GM21515 (cell line): ENCODE measurements at regions not wholly inside any gene's neighbourhood (a gene's known extent, or its start where the extent isn't known, plus 50 kb on each side); places are given as distances from the start of the nearest gene placed in this dataset.
"Not testable (repeated sequence)": the region's sequence is repeated elsewhere in the genome, so short reads cannot be mapped to it uniquely, and the experiment has no call there.

Experiments used
- ATAC-seq: cut with Tn5 transposase; IDR thresholded peaks from one replicate; pipeline ENCODE4 v1.9.1; 2021; ENCODE audit not compliant: unreplicated experiment

- no peak for ATAC-seq
Measured at GRCh38 chr16:17988839-17989238, 347.7 kb downstream of the NPIPA8 start.

GRCh38 chr16:17986991-17987390 lies 349.5 kb downstream of the NPIPA8 start:
- no peak for ATAC-seq

GRCh38 chr16:17984810-17985209 lies 351.7 kb downstream of the NPIPA8 start:
- no peak for ATAC-seq

- no peak for ATAC-seq
Measured at GRCh38 chr16:17983847-17984639, 352.5 kb downstream of the NPIPA8 start.

DNA sequence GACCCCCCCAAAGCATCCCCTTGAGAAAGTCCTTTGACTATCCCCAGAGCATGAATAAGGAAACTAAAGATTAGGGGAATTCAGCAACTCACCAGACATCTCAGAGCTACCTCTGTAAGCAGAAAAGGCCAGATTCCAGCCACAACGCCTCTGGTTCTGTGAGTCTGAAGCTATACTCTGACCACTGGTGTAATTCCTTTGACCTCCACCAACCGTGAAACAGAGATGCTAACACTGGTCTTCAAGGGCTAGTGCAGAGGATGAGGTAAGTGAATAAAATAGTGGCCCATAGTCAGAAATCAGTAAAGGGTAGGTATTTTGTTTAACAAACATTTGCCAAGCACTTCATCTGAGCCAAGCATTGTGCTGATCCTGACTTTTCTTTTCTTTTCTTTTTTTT lies 353.4 kb downstream of the NPIPA8 start:
- ATAC-seq: no peak

- no peak for ATAC-seq
Measured at GRCh38 chr16:17977260-17977659, 359.3 kb downstream of the NPIPA8 start.

DNA sequence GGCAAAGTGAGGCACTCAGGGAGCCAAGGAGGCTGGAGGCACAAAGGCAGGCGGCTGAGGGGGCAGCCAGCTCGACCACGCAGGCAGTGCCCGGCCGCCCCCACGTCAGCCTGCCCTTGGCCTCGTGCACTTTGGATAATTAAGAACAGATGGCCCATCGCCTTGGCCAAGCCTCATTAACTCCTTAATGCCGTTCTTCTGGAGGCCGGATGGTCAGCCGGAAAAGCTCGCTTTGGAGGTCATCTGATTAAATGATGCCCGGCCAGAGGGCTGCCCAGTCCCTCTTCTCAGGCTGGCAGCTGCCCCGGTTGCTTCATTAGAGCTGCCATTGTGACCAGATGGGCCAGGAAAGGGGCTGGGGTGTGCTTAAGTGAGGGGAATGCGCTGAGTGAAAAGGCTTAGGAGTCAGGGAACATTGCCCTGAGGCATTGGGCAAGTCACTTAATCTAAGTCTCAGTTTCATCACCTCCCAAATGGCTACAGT lies 364.0 kb downstream of the NPIPA8 start:
- no peak for ATAC-seq

GRCh38 chr16:17970816-17971331 lies 365.7 kb downstream of the NPIPA8 start:
- ATAC-seq: no peak

DNA sequence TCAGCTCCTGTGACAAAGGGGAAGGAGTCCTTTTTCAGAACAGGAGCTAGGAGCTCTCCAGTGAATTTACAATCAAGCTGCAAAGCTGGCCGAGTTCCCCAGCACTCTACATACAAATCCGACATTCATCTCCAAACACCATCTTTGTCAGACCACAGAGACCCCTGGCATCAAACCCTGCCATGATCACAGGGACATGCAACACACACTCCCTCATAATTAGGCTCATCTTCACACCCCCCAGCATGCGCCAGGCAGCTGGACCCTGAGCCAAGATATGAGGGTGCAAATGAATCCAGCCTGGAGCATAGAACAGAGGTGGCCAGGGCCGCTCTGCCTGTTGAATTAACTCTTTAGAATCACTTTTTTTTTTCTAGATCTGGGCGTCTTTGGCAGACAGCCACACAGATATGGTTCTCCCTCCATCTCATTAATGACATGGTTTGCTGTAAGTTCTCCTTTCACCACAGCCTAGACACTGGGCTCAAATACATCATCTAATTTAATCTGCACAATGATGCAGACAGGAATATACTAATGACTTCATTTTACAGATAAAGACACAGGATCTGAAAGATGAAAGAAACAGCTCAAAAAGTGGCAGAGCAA lies 366.3 kb downstream of the NPIPA8 start:
- no peak for ATAC-seq

DNA sequence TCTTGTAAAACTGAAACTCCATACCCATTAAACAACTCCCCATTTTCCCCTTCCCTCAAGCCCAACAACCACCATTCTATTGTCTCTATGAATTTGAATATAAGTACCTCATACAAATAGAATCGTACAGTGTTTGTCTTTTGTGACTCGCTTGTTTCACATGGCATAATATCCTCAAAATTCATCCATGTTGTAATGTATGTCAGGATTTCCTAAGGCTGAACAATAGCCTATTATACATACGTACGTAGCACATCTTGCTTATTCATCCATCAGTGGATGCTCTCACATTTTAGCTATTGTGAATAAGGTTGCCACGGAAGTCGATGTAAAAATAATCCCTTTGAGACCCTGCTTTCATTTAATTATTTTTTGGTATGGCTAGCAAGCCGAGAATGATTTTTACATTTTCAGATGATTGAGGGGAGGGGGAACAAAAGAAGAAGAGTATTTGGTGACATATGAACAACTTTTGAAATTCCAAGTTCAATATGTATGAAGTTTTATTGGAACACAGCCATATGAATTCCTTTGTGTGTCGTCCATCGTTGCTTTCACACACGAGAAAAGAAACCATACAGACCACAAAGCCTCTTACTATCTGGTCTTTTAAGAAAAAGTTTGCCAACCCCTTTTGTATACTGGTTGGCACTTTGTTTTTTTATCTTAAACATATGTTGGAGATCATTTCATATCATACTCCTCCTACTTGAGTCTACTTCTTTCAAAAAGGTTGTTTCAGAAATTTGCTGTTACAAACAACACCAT lies 371.2 kb downstream of the NPIPA8 start:
- no peak for ATAC-seq

DNA sequence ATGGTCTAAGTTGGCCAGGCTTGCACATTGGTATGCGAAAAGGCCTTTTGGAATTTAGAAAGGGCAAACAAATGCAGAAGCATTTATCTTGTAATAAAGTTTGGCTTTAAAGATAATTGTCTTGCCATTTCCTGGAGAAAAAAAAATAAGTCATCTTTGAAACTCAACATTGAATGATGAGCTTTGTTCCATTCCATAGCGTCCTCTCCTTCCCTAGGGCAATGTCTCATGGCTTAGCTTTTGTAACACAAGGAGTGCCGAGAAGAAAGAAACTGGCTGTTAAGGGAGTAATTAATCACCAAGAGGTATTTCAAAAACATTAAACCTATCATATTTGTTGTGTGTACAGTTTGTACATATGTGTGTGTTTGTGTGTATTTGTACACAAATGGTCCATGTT lies 372.3 kb downstream of the NPIPA8 start:
- no peak for ATAC-seq

DNA sequence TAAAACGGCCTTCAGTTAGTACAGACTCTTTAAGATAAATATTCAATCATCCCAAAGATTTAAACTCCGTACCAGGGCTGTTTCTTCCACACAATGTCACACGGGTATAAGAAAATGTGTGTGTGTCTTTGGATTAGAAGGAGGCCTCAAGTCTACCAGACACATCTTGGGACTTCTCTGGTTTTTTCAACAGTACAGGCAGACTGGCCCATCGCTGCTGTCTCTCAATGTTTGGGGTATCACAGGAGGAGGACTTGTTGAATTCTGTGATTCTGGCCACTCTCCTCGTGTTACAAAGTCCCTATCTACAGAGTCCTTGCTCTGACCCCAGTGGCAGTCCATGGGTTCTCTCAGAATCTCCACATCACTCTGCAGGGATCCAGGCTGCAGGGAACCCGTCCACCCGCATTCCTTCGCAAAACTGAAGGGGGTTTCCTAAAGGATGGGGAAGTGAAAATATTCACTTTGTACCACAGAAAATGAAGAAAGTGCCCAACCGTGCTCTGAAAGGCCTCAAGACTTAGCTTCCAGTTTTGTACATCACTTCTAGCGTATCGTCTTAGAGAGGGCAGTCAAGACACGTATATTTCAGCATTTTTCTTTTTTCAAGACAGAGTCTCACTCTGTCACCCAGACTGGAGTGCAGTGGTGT lies 373.2 kb downstream of the NPIPA8 start:
- ATAC-seq: no peak

DNA sequence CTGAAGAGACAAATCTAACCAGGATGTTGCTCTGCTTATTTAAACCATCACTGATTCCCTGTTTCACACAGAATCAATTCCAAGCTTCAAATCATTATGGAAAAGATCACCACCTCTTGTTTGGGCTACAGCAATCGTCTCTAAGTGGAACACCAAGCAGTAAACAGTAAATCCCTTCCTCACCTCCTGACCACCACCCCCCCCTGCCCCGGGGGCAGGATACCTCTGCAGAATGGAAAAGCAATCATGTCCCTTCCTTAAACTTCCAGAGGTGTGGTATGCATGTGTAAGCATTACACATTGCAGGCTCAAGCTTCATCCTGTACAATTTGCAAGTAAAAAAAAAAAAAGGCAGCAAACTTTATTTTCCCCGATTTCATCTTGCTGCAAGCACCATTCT lies 373.8 kb downstream of the NPIPA8 start:
- no peak for ATAC-seq

DNA sequence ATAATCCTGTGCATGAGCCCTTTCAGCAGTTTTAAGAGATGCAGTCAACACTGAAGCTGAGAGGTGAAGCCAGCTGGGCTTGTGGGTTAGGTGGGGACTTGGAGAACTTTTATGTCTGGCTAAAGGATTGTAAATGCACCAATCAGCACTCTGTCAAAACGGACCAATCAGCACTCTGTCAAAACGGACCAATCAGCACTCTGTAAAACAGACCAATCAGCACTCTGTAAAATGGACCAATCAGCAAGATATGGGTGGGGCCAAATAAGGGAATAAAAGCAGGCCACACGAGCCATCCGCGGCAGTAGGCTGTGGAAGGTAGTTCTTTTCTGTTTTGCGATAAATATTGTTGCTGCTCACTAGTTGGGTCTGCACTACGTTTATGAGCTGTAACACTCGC lies 374.7 kb downstream of the NPIPA8 start:
- not testable (repeated sequence) for ATAC-seq

GRCh38 chr16:17951378-17951777 lies 385.2 kb downstream of the NPIPA8 start:
- no peak for ATAC-seq

DNA sequence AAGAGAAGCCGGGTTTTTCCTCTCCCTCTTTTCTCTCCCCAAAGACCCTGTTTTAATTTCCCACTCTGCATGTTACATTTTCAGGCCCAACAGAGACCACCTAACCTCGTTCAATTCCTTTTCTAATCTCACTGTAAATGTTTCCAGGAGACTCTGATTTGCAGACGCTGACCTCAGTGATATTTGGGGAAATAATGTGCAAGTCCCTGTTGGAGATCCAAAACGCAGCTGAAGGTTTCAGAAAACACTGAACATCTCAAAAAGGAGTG lies 386.6 kb downstream of the NPIPA8 start:
- ATAC-seq: no peak

DNA sequence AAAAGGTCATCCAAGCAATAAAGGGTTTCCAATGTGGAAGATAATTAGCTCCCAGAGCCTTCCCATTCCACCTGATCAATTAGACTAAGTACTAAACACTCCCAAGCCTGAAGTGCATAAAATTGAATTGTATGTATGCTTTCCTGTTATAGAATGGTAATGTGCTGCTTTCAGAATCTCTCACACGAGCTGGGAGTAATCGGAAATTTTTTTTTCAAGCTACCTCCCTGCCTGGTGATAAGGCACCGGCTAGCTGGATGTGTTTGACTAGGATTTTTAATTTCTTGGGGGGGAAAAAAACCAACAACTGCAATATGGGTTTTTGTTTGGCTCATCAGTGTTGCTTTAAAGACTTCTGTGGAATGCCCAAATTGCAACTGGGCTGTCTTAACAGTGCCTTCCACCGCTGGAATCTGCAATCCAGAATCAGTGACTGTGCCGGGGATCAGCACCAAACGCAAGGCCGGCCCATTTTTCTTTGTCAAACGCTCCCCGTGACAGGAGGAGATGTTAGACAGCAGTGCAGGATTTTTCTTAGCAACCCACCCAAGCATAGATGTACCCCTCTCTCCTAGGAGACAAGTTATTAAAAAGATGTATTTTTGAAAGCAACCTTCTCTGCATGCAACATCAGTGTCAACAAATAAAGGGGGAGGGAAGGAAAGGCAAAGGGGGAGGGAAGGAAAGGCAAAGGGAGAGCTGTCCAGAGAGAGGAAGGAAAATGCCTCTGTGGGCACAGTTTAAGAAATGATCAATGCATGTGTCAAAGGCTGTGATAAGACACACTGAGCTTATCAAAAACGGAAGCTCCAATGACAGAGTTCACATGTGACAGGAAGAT lies 387.2 kb downstream of the NPIPA8 start:
- ATAC-seq: no peak

DNA sequence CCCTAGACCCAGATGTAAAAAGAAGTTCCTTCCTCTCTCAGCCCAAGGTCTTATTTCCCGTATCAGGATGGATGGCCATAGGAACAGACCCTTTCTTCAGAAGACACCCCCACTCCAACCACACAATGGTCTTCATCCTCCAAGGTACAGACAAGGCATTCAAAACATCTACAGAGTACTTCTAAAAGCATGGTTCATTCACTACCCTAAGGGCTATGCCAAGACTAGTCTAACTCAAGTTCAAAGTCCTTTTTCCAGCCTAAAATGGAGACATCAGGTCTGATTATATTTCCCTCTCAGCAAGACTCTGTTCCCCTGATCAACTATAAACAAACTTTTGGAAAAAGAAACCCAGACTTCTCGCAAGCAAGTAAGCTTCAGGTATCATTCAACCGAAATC lies 388.9 kb downstream of the NPIPA8 start:
- no peak for ATAC-seq

- ATAC-seq: no peak
Measured at GRCh38 chr16:17947165-17947564, 389.4 kb downstream of the NPIPA8 start.

GRCh38 chr16:17945080-17945601 lies 391.4 kb downstream of the NPIPA8 start:
- ATAC-seq: no peak
